Neural cell (in vitro differentiated cells): ENCODE measurements at regions not wholly inside any gene's neighbourhood (a gene's known extent, or its start where the extent isn't known, plus 50 kb on each side); places are given as distances from the start of the nearest gene placed in this dataset.

ENCODE experiments used
- H2AFZ ChIP-seq: fragments of 200-600, 300-800 bp; sonication (generic), shearing (Covaris generic); 2 replicates; pipeline ENCODE4 v1.6.0; 2014; ENCODE audit warnings: low read depth, mild to moderate bottlenecking, antibody characterized with exemption, low read length, moderate library complexity
- H3F3A ChIP-seq: fragments of 200-600 bp; shearing (Covaris generic); 2 replicates; pipeline ENCODE4 v1.6.1; 2016; ENCODE audit warnings: mild to moderate bottlenecking, moderate library complexity, mixed read lengths, antibody characterized with exemption, low read length; ENCODE audit not compliant: insufficient read depth, poor library complexity, severe bottlenecking
- H3K27ac ChIP-seq: fragments of 200-600, 300-800 bp; sonication (generic), shearing (Covaris generic); 2 replicates; pipeline ENCODE4 v1.5.1; 2014; ENCODE audit warnings: mild to moderate bottlenecking, low read length, moderate library complexity
- H3K27me3 ChIP-seq: fragments of 300-800, 200-600 bp; sonication (generic), shearing (Covaris generic); 2 replicates; pipeline ENCODE4 v1.6.0; 2014; ENCODE audit warnings: mild to moderate bottlenecking, low read depth, low read length, moderate library complexity; ENCODE audit not compliant: insufficient read depth
- H3K36me3 ChIP-seq: fragments of 300-800, 200-600 bp; sonication (generic), shearing (Covaris generic); 2 replicates; pipeline ENCODE4 v1.5.1; 2014; ENCODE audit warnings: mild to moderate bottlenecking, antibody characterized with exemption, low read length, moderate library complexity; ENCODE audit not compliant: insufficient read depth
- H3K4me2 ChIP-seq: fragments of 300-800, 200-600 bp; sonication (generic), shearing (Covaris generic); 2 replicates; pipeline ENCODE4 v1.6.0; 2014; ENCODE audit warnings: mild to moderate bottlenecking, low read length
- H3K4me3 ChIP-seq: fragments of 300-800, 200-600 bp; sonication (generic), shearing (Covaris generic); 2 replicates; pipeline ENCODE4 v1.5.1; 2014; ENCODE audit warnings: mild to moderate bottlenecking, low read length, moderate library complexity
- H3K79me2 ChIP-seq: fragments of 200-600 bp; shearing (Covaris generic); replicated peaks from 2 replicates; pipeline ENCODE4 v1.6.0; 2014; ENCODE audit warnings: mild to moderate bottlenecking, low read length, moderate library complexity; ENCODE audit not compliant: insufficient read depth
- H3K9ac ChIP-seq: fragments of 300-800, 200-600 bp; sonication (generic), shearing (Covaris generic); 2 replicates; pipeline ENCODE4 v1.6.1; 2016; ENCODE audit warnings: mild to moderate bottlenecking, low read length, mixed read lengths
- H3K9me2 ChIP-seq: fragments of 200-600 bp; shearing (Covaris generic); 2 replicates; pipeline ENCODE4 v1.6.1; 2016; ENCODE audit warnings: mild to moderate bottlenecking, low read length, mixed read lengths; ENCODE audit not compliant: insufficient read depth
- H3K9me3 ChIP-seq: fragments of 200-600, 300-800 bp; sonication (generic), shearing (Covaris generic); 2 replicates; pipeline ENCODE4 v1.6.1; 2016; ENCODE audit warnings: mild to moderate bottlenecking, mixed run types, low read length, moderate library complexity, mixed read lengths
- H4K20me1 ChIP-seq: fragments of 200-600 bp; shearing (Covaris generic); 2 replicates; pipeline ENCODE4 v1.6.1; 2016; ENCODE audit warnings: mild to moderate bottlenecking, mixed run types; ENCODE audit not compliant: insufficient read depth
- CTCF ChIP-seq: fragments of 450-650 bp; IDR thresholded peaks from 2 replicates; pipeline ENCODE4 v1.5.1; 2014; ENCODE audit warnings: antibody characterized with exemption, mild to moderate bottlenecking, moderate library complexity; ENCODE audit not compliant: poor library complexity, severe bottlenecking
- EP300 ChIP-seq: fragments of 450-650 bp; conservative IDR thresholded peaks from 2 replicates; pipeline ENCODE4 v1.6.1; 2014; ENCODE audit warnings: antibody characterized with exemption, mild to moderate bottlenecking, moderate library complexity; ENCODE audit not compliant: poor library complexity, severe bottlenecking
- EZH2 ChIP-seq: fragments of 200-600, 300-800 bp; shearing (Covaris generic), sonication (generic); IDR thresholded peaks from 2 replicates; pipeline ENCODE4 v1.6.1; 2014; ENCODE audit warnings: antibody characterized with exemption, low read length, borderline replicate concordance, mild to moderate bottlenecking; ENCODE audit not compliant: insufficient read depth, poor library complexity, severe bottlenecking
- MXI1 ChIP-seq: fragments of 450-650 bp; conservative IDR thresholded peaks from 2 replicates; pipeline ENCODE4 v1.6.1; 2014; ENCODE audit warnings: antibody characterized with exemption, mild to moderate bottlenecking; ENCODE audit not compliant: poor library complexity, severe bottlenecking
- POLR2AphosphoS5 ChIP-seq: IDR thresholded peaks from 2 replicates; pipeline ENCODE4 v1.6.1; 2012
- RAD21 ChIP-seq: fragments of 450-650 bp; conservative IDR thresholded peaks from 2 replicates; pipeline ENCODE4 v1.6.1; 2014; ENCODE audit warnings: antibody characterized with exemption, mild to moderate bottlenecking, moderate library complexity
- REST ChIP-seq: IDR thresholded peaks from 2 replicates; pipeline ENCODE4 v1.6.1; 2012; ENCODE audit warnings: borderline replicate concordance
- SMC3 ChIP-seq: fragments of 450-650 bp; conservative IDR thresholded peaks from 2 replicates; pipeline ENCODE4 v1.6.1; 2014; ENCODE audit warnings: antibody characterized with exemption, mild to moderate bottlenecking, moderate library complexity; ENCODE audit not compliant: poor library complexity
- TAF1 ChIP-seq: IDR thresholded peaks from 2 replicates; pipeline ENCODE4 v1.6.1; 2012; ENCODE audit warnings: low read depth

DNA sequence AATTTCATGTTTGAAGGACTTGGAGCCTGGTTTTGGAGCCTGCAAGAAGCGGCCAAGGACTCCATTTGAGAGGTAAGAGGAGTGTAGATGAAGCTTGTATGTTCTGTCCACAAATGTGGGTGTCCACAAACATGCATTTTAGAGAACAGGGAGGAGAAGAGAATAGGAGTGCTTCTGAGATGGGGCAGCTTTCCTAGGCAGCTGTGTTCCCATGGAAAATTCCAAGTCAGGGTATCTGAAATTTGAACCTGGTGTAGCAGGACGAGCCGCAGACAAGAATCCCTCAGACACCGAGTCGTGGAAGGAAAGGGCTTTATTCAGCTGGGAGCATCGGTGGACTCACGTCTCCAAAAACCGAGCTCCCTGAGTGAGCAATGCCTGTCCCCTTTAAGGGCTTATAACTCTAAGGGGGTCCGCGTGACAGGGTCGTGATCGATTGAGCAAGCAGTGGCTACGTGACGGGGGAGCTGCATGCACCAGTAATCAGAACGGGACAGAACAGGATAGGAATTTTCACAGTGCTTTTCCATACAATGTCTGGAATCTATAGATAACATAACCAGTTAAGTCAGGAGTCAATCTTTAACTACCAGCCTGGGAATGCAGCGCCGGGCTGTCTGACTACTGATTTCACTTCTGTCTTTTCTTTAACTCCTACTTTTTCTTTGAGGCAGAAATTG, 71.4 kb upstream of the WDR72 start:
- Histone ChIP-seq H3K79me2 (no peaks in the 10 kb centered on the region), H3K9me3 (no peaks in the 10 kb centered on the region), H3K9ac (no peak overlapping the region), H3K9me2 (no peaks in the 10 kb centered on the region), H3K27me3 (no peaks in the 10 kb centered on the region), H2AFZ (no peak overlapping the region), H3K36me3 (no peaks in the 10 kb centered on the region), H4K20me1 (no peaks in the 10 kb centered on the region), H3K4me3 (no peak overlapping the region), H3F3A (no peaks in the 10 kb centered on the region), H3K4me2 (no peak overlapping the region), H3K27ac (no peak overlapping the region)
- TF ChIP-seq POLR2AphosphoS5 (no peak), REST (no peak), CTCF (no peak), MXI1 (no peak), SMC3 (no peak), EP300 (no peak), EZH2 (no peak), TAF1 (no peak)

GRCh38 chr15:53829923-53830459, 70.5 kb upstream of the WDR72 start:
- H3K27me3 ChIP-seq: no peaks in the 10 kb centered on the region
- no peak for TF ChIP-seq EZH2
- TF ChIP-seq REST: no peak
- no peak for TF ChIP-seq SMC3
- TF ChIP-seq TAF1: no peak
- no peak for TF ChIP-seq POLR2AphosphoS5
- TF ChIP-seq RAD21: no peak
- TF ChIP-seq CTCF: no peak
- TF ChIP-seq MXI1: no peak
- no peak for TF ChIP-seq EP300
- no peaks in the 10 kb centered on the region for H3K79me2 ChIP-seq
- H2AFZ ChIP-seq: no peak overlapping the region
- no peak overlapping the region for H3K4me2 ChIP-seq
- no peaks in the 10 kb centered on the region for H3F3A ChIP-seq
- no peak overlapping the region for H3K27ac ChIP-seq
- no peak overlapping the region for H3K9ac ChIP-seq
- H3K36me3 ChIP-seq: no peaks in the 10 kb centered on the region
- H3K9me2 ChIP-seq: no peaks in the 10 kb centered on the region
- no peaks in the 10 kb centered on the region for H3K9me3 ChIP-seq
- no peaks in the 10 kb centered on the region for H4K20me1 ChIP-seq
- no peak overlapping the region for H3K4me3 ChIP-seq
